ENCODE measurements at regions not wholly inside any gene's neighbourhood (a gene's known extent, or its start where the extent isn't known, plus 50 kb on each side); places are given as distances from the start of the nearest gene placed in this dataset.
"Not testable (repeated sequence)": the region's sequence is repeated elsewhere in the genome, so short reads cannot be mapped to it uniquely, and the experiment has no call there.

DNA sequence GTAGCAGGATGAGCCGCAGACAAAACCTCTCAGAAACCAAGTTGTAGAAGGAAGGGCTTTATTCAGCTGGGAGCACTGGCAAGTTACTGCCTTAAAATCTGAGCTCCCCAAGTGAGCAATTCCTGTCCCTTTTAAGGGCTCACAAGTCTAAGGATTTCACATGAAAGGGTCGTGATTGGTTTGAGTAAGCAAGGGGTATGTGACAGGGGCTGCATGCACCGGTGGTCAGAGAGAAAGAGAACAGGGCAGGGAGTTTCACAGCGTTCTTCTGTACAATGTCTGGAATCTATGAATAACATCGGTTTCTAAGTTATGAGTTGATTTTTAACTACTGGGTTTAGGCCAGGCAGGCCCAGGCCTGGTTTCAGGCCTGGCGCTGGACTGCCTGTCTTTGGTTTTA is 660.3 kb upstream of the ATXN7L3B start:
- 91% methylated on average over 6 of the region's 6 CpGs for WGBS
- H3K27me3 ChIP-seq (ENCODE audit: control insufficient read depth in 4 of 4, insufficient read depth in 4 of 4, low read length in 3 of 4); H3K4me3 ChIP-seq (ENCODE audit: low read depth in 1 of 3, low read length in 3 of 3); H3K36me3 ChIP-seq (ENCODE audit: control insufficient read depth in 4 of 4, insufficient read depth in 3 of 4, low read depth in 1 of 4, low read length in 3 of 4); H3K9me3 ChIP-seq (ENCODE audit: control insufficient read depth in 4 of 4, low read length in 3 of 4); DNase-seq (ENCODE audit: low spot score); H3K9ac ChIP-seq (ENCODE audit: low read depth in 1 of 2, low read length in 2 of 2); H3K4me1 ChIP-seq (ENCODE audit: control insufficient read depth in 4 of 4, insufficient read depth in 4 of 4, low read length in 3 of 4); H3K27ac ChIP-seq (ENCODE audit: low read depth in 1 of 2, low read length in 2 of 2): not testable (repeated sequence)

DNA sequence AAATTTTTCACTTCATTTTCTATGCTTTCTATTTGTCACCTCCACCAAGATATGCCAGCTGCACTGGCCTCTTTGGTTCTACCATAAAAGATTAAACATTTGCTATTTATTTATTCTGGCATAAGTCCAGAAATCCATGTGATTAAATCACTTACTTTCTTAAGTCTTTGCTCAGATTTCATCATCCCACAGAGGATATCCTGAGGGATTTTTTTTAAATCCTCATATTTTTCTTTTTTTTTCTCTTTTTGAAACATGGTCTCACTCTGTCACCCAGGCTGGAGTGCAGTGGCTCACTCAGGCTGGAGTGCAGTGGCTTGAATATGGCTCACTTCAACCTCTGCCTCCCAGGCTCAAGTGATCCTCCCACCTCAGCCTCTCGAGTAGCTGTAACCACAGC is 645.4 kb upstream of the ATXN7L3B start:
- Histone ChIP-seq H3K27me3 (ENCODE audit: control insufficient read depth in 4 of 4, insufficient read depth in 4 of 4, low read length in 3 of 4) (no peaks in the 10 kb centered on the region), H3K4me3 (ENCODE audit: low read depth in 1 of 3, low read length in 3 of 3) (no peak overlapping the region), H3K9ac (ENCODE audit: low read depth in 1 of 2, low read length in 2 of 2) (no peak overlapping the region), H3K9me3 (ENCODE audit: control insufficient read depth in 4 of 4, low read length in 3 of 4) (no peaks in the 10 kb centered on the region), H3K4me1 (ENCODE audit: control insufficient read depth in 4 of 4, insufficient read depth in 4 of 4, low read length in 3 of 4) (no peaks in the 10 kb centered on the region), H3K27ac (ENCODE audit: low read depth in 1 of 2, low read length in 2 of 2) (no peak overlapping the region), H3K36me3 (ENCODE audit: control insufficient read depth in 4 of 4, insufficient read depth in 3 of 4, low read depth in 1 of 4, low read length in 3 of 4) (no peaks in the 10 kb centered on the region)
- 68% methylated on average over 1 of the region's 1 CpG for WGBS
- no peak for DNase-seq (ENCODE audit: low spot score)
- no peak for TF ChIP-seq TAF1 (conservative IDR thresholded peaks at IDR 0.05)
- TF ChIP-seq, protein P1, sequence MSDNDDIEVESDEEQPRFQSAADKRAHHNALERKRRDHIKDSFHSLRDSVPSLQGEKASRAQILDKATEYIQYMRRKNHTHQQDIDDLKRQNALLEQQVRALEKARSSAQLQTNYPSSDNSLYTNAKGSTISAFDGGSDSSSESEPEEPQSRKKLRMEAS (IDR thresholded peaks at IDR 0.05), result no peak
- TF ChIP-seq, protein P2, sequence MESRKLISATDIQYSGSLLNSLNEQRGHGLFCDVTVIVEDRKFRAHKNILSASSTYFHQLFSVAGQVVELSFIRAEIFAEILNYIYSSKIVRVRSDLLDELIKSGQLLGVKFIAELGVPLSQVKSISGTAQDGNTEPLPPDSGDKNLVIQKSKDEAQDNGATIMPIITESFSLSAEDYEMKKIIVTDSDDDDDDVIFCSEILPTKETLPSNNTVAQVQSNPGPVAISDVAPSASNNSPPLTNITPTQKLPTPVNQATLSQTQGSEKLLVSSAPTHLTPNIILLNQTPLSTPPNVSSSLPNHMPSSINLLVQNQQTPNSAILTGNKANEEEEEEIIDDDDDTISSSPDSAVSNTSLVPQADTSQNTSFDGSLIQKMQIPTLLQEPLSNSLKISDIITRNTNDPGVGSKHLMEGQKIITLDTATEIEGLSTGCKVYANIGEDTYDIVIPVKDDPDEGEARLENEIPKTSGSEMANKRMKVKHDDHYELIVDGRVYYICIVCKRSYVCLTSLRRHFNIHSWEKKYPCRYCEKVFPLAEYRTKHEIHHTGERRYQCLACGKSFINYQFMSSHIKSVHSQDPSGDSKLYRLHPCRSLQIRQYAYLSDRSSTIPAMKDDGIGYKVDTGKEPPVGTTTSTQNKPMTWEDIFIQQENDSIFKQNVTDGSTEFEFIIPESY (IDR thresholded peaks at IDR 0.05), result no peak
- TF ChIP-seq HNF4G (IDR thresholded peaks at IDR 0.05), result no peak
- no peak for TF ChIP-seq GABPA (IDR thresholded peaks at IDR 0.05 in 1 of 2, conservative IDR thresholded peaks at IDR 0.05 in 1 of 2)
- no peak for TF ChIP-seq HNF4A (conservative IDR thresholded peaks at IDR 0.05)
- TF ChIP-seq JUND (IDR thresholded peaks at IDR 0.05), result no peak
- no peak for TF ChIP-seq RXRA (IDR thresholded peaks at IDR 0.05)
- no peak for TF ChIP-seq FOXA2 (IDR thresholded peaks at IDR 0.05)
- TF ChIP-seq RAD21 (IDR thresholded peaks at IDR 0.05), result no peak
- TF ChIP-seq NR2F2 (IDR thresholded peaks at IDR 0.05), result no peak
- TF ChIP-seq, protein P3, sequence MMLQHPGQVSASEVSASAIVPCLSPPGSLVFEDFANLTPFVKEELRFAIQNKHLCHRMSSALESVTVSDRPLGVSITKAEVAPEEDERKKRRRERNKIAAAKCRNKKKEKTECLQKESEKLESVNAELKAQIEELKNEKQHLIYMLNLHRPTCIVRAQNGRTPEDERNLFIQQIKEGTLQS (IDR thresholded peaks at IDR 0.05), result no peak
- no peak for TF ChIP-seq FOXA1 (IDR thresholded peaks at IDR 0.05)
- no peak for TF ChIP-seq SP1 (IDR thresholded peaks at IDR 0.05)
- no peak for TF ChIP-seq YY1 (IDR thresholded peaks at IDR 0.05)
- no peak for TF ChIP-seq EGR1 (IDR thresholded peaks at IDR 0.05; ENCODE audit: low read depth in 2 of 2)
- TF ChIP-seq, protein P4, sequence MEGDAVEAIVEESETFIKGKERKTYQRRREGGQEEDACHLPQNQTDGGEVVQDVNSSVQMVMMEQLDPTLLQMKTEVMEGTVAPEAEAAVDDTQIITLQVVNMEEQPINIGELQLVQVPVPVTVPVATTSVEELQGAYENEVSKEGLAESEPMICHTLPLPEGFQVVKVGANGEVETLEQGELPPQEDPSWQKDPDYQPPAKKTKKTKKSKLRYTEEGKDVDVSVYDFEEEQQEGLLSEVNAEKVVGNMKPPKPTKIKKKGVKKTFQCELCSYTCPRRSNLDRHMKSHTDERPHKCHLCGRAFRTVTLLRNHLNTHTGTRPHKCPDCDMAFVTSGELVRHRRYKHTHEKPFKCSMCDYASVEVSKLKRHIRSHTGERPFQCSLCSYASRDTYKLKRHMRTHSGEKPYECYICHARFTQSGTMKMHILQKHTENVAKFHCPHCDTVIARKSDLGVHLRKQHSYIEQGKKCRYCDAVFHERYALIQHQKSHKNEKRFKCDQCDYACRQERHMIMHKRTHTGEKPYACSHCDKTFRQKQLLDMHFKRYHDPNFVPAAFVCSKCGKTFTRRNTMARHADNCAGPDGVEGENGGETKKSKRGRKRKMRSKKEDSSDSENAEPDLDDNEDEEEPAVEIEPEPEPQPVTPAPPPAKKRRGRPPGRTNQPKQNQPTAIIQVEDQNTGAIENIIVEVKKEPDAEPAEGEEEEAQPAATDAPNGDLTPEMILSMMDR (IDR thresholded peaks at IDR 0.05; ENCODE audit: low read depth, low read length, missing input control), result no peak
- TF ChIP-seq, protein P5, sequence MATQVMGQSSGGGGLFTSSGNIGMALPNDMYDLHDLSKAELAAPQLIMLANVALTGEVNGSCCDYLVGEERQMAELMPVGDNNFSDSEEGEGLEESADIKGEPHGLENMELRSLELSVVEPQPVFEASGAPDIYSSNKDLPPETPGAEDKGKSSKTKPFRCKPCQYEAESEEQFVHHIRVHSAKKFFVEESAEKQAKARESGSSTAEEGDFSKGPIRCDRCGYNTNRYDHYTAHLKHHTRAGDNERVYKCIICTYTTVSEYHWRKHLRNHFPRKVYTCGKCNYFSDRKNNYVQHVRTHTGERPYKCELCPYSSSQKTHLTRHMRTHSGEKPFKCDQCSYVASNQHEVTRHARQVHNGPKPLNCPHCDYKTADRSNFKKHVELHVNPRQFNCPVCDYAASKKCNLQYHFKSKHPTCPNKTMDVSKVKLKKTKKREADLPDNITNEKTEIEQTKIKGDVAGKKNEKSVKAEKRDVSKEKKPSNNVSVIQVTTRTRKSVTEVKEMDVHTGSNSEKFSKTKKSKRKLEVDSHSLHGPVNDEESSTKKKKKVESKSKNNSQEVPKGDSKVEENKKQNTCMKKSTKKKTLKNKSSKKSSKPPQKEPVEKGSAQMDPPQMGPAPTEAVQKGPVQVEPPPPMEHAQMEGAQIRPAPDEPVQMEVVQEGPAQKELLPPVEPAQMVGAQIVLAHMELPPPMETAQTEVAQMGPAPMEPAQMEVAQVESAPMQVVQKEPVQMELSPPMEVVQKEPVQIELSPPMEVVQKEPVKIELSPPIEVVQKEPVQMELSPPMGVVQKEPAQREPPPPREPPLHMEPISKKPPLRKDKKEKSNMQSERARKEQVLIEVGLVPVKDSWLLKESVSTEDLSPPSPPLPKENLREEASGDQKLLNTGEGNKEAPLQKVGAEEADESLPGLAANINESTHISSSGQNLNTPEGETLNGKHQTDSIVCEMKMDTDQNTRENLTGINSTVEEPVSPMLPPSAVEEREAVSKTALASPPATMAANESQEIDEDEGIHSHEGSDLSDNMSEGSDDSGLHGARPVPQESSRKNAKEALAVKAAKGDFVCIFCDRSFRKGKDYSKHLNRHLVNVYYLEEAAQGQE (IDR thresholded peaks at IDR 0.05), result no peak
